ENCODE measurements at regions not wholly inside any gene's neighbourhood (a gene's known extent, or its start where the extent isn't known, plus 50 kb on each side); places are given as distances from the start of the nearest gene placed in this dataset.

DNA sequence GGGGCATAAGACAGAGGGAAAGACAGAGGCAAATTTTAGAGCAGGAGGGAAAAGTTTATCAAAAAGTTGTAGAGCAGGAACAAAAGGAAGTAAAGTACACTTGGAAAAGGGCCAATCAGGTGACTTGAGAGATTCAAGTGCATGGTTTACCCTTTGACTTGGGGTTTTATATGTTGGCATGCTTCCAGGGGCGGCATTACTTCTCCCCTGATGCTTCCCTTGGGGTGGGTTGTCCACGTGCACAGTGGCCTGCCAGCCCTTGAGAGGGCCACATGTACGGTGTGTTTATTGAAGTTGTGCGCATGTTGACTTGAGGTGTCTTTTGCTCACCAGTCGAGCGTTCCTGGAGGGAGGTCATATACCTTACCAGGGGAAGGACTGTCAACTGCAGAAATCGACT is 259.5 kb upstream of the JARID2 start:
- H3K9me3 ChIP-seq (ENCODE audit: low read length), result no peaks in the 10 kb centered on the region
- no peaks in the 10 kb centered on the region for H3K36me3 ChIP-seq (ENCODE audit: insufficient read depth, low read length)
- H3K27ac ChIP-seq (ENCODE audit: low read length), result no peak overlapping the region
- H4K20me1 ChIP-seq (ENCODE audit: insufficient read depth), result no peaks in the 10 kb centered on the region
- no peak overlapping the region for H3K9ac ChIP-seq (ENCODE audit: low read length)
- H3K4me2 ChIP-seq (ENCODE audit: low read length), result no peak overlapping the region
- no peaks in the 10 kb centered on the region for H3K9me2 ChIP-seq (ENCODE audit: insufficient read depth, low read length)
- H3F3A ChIP-seq (ENCODE audit: insufficient read depth, low read length, poor library complexity, severe bottlenecking), result no peaks in the 10 kb centered on the region
- no peak overlapping the region for H3K4me3 ChIP-seq (ENCODE audit: low read length)
- H3K27me3 ChIP-seq (ENCODE audit: insufficient read depth, low read depth, low read length), result no peaks in the 10 kb centered on the region
- no peak for TF ChIP-seq TAF1 (IDR thresholded peaks at IDR 0.05; ENCODE audit: low read depth)
- no peak for TF ChIP-seq SMC3 (conservative IDR thresholded peaks at IDR 0.05; ENCODE audit: poor library complexity)
- no peak for TF ChIP-seq RAD21 (conservative IDR thresholded peaks at IDR 0.05)
- no peak for TF ChIP-seq CTCF (IDR thresholded peaks at IDR 0.05; ENCODE audit: poor library complexity, severe bottlenecking)
- H3K79me2 ChIP-seq (replicated peaks; ENCODE audit: insufficient read depth, low read length), result no peaks in the 10 kb centered on the region
- H2AFZ ChIP-seq (ENCODE audit: low read depth, low read length), result no peak overlapping the region

DNA sequence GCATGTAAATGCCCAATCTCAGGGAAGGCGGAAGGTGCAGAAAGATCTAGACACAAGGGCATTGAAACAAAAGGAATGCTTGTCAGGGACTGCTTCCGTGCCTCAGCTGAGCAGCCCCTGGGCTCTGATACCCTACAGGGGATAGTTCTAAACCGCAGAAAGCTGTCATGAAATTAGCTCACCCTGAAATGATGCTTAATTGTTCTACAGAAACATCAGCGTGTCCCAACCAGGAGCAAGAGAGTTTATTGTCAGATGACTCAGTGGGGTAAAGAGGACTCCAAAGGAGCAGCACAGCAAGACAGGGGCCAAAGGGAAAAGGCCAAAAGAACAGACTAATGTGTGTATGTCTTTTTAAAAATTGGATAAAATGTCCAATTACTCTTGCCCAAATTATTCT is 258.4 kb upstream of the JARID2 start:
- no peaks in the 10 kb centered on the region for H3K36me3 ChIP-seq (ENCODE audit: insufficient read depth, low read length)
- no peaks in the 10 kb centered on the region for H3K9me2 ChIP-seq (ENCODE audit: insufficient read depth, low read length)
- H3F3A ChIP-seq (ENCODE audit: insufficient read depth, low read length, poor library complexity, severe bottlenecking), result no peaks in the 10 kb centered on the region
- H3K9ac ChIP-seq (ENCODE audit: low read length), result no peak overlapping the region
- no peaks in the 10 kb centered on the region for H3K79me2 ChIP-seq (replicated peaks; ENCODE audit: insufficient read depth, low read length)
- no peak overlapping the region for H3K27ac ChIP-seq (ENCODE audit: low read length)
- H3K4me3 ChIP-seq (ENCODE audit: low read length), result no peak overlapping the region
- no peaks in the 10 kb centered on the region for H3K9me3 ChIP-seq (ENCODE audit: low read length)
- no peaks in the 10 kb centered on the region for H4K20me1 ChIP-seq (ENCODE audit: insufficient read depth)
- H3K27me3 ChIP-seq (ENCODE audit: insufficient read depth, low read depth, low read length), result no peaks in the 10 kb centered on the region
- TF ChIP-seq SMC3 (conservative IDR thresholded peaks at IDR 0.05; ENCODE audit: poor library complexity), result no peak
- no peak overlapping the region for H2AFZ ChIP-seq (ENCODE audit: low read depth, low read length)
- no peak overlapping the region for H3K4me2 ChIP-seq (ENCODE audit: low read length)

GRCh38 chr6:14992382-14992781 is 253.5 kb upstream of the JARID2 start:
- H3K27me3 ChIP-seq (ENCODE audit: insufficient read depth, low read depth, low read length), result no peaks in the 10 kb centered on the region
- H3K79me2 ChIP-seq (replicated peaks; ENCODE audit: insufficient read depth, low read length), result no peaks in the 10 kb centered on the region
- no peak overlapping the region for H3K4me2 ChIP-seq (ENCODE audit: low read length)
- H3K9ac ChIP-seq (ENCODE audit: low read length), result no peak overlapping the region
- no peak overlapping the region for H3K27ac ChIP-seq (ENCODE audit: low read length)
- no peaks in the 10 kb centered on the region for H3K9me3 ChIP-seq (ENCODE audit: low read length)
- H3K9me2 ChIP-seq (ENCODE audit: insufficient read depth, low read length), result no peaks in the 10 kb centered on the region
- no peak overlapping the region for H3K4me3 ChIP-seq (ENCODE audit: low read length)
- no peaks in the 10 kb centered on the region for H3F3A ChIP-seq (ENCODE audit: insufficient read depth, low read length, poor library complexity, severe bottlenecking)
- no peak overlapping the region for H2AFZ ChIP-seq (ENCODE audit: low read depth, low read length)
- H4K20me1 ChIP-seq (ENCODE audit: insufficient read depth), result no peaks in the 10 kb centered on the region
- no peak for TF ChIP-seq POLR2AphosphoS5 (IDR thresholded peaks at IDR 0.05)
- H3K36me3 ChIP-seq (ENCODE audit: insufficient read depth, low read length), result no peaks in the 10 kb centered on the region

DNA sequence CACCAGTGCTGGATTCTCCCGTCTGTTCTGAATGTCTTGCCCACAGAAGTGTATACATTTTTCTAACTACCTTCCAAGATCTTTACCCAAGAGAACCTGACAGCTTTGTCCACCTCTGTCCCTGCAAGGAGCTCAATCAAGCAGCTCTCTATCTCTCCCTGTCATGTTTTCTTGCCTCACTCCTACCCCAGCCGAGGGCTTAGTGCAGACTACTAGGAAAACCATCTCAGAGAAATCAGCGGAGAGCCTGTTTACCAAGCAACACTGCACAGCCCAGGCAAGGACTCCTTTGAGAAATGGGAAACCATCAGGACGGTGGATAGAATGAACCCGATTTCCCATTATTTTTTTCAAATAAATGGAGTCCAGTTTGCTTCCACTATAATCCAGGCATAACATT is 250.7 kb upstream of the JARID2 start:
- no peak overlapping the region for H3K4me3 ChIP-seq (ENCODE audit: low read length)
- TF ChIP-seq CTCF (IDR thresholded peaks at IDR 0.05; ENCODE audit: poor library complexity, severe bottlenecking), result no peak
- no peak for TF ChIP-seq POLR2AphosphoS5 (IDR thresholded peaks at IDR 0.05)
- no peak overlapping the region for H3K9ac ChIP-seq (ENCODE audit: low read length)
- no peaks in the 10 kb centered on the region for H3K36me3 ChIP-seq (ENCODE audit: insufficient read depth, low read length)
- no peaks in the 10 kb centered on the region for H3F3A ChIP-seq (ENCODE audit: insufficient read depth, low read length, poor library complexity, severe bottlenecking)
- no peaks in the 10 kb centered on the region for H3K9me3 ChIP-seq (ENCODE audit: low read length)
- no peak overlapping the region for H2AFZ ChIP-seq (ENCODE audit: low read depth, low read length)
- no peak overlapping the region for H3K4me2 ChIP-seq (ENCODE audit: low read length)
- H3K27ac ChIP-seq (ENCODE audit: low read length), result no peak overlapping the region
- no peaks in the 10 kb centered on the region for H4K20me1 ChIP-seq (ENCODE audit: insufficient read depth)
- no peaks in the 10 kb centered on the region for H3K27me3 ChIP-seq (ENCODE audit: insufficient read depth, low read depth, low read length)
- no peaks in the 10 kb centered on the region for H3K9me2 ChIP-seq (ENCODE audit: insufficient read depth, low read length)
- no peaks in the 10 kb centered on the region for H3K79me2 ChIP-seq (replicated peaks; ENCODE audit: insufficient read depth, low read length)
